Mammary epithelial cell (primary cell): ENCODE measurements at regions not wholly inside any gene's neighbourhood (a gene's known extent, or its start where the extent isn't known, plus 50 kb on each side); places are given as distances from the start of the nearest gene placed in this dataset.

Experiments used
- CTCF ChIP-seq, 2 donors: IDR thresholded peaks in 1 of 2; conservative IDR thresholded peaks in 1 of 2; 2 replicates each; pipeline ENCODE4 v1.5.1; 2011 to 2012; ENCODE audit warnings: inconsistent platforms in 2 of 2, low read length in 2 of 2, mild to moderate bottlenecking in 2 of 2, control low read depth in 1 of 2, low read depth in 1 of 2; ENCODE audit not compliant: insufficient read depth in 1 of 2; ENCODE audit errors: extremely low read depth in 1 of 2
- EZH2 ChIP-seq: IDR thresholded peaks from 2 replicates; pipeline ENCODE4 v1.6.1; 2012; ENCODE audit warnings: low read length, inconsistent platforms, borderline replicate concordance

- TF ChIP-seq CTCF (conservative IDR thresholded peaks at IDR 0.05 in 1 of 2, IDR thresholded peaks at IDR 0.05 in 1 of 2; ENCODE audit: extremely low read depth in 1 of 2, insufficient read depth in 1 of 2, low read depth in 1 of 2, low read length in 2 of 2) (no peak), EZH2 (no peak)
Measured at GRCh38 chr12:65529771-65530435, 251.4 kb downstream of the MSRB3 start.
